Fibroblast of skin of right quadriceps (primary cell): ENCODE measurements at regions not wholly inside any gene's neighbourhood (a gene's known extent, or its start where the extent isn't known, plus 50 kb on each side); places are given as distances from the start of the nearest gene placed in this dataset.
"Not testable (repeated sequence)": the region's sequence is repeated elsewhere in the genome, so short reads cannot be mapped to it uniquely, and the experiment has no call there.

Experiments
- DNase-seq: peaks from one replicate; pipeline ENCODE4 v3.0.0-alpha.2; 2013

DNA sequence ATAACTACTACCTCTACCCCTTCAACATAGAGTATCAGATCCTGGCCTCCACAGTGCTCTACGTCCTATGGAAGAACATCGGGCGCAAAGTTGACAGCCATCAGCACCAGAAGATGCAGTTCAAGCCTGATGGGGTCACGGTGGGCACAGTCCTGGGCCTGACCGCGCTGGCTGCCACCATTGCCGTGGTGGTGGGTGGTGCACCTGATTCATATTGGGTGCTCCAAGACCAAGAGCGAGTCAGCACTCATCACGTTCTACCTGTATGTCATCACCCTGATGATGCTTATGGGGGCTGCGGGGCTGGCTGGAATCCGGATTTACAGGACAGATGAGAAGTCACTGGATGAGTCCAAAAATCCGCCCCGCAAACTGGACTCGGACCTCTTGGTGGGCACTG lies 846.4 kb downstream of the RPIA start:
- not testable (repeated sequence) for DNase-seq

DNA sequence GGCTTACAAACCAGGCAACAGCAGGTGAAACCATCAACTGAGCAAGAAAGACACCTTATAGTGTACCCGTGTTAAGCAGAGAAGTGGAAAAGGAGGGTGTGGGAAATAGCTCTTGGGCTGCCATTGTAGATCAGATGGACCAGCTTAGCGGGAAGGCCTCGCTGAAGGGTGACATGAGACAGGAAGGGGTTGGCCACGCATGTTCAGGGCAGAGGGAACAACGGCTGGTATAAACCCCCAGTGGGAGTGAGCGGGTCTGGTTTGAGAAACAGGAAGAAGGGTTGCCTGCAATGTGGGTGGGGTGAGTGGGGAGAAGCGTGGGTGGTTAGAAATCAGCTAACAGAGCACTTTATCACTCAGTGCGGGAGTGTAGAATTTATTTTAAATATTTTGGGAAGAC lies 852.6 kb downstream of the RPIA start:
- DNase-seq: not testable (repeated sequence)

DNA sequence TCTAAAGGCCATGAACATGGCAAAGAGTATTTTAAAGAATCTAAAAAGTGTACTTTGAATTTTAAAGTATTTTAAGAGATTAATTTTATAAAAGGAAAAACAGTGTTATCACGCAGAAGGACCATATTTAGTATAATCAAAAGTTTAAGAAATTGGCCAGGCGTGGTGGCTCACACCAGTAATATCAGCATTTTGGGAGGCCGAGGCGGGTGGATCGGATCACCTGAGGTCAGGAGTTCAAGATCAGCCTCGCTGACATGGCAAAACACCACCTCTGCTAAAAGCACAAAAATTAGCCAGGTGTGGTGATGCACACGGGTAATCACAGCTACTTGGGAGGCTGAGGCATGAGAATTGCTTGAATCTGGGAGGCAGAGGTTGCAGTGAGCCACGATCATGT lies 887.7 kb downstream of the RPIA start:
- DNase-seq: not testable (repeated sequence)

DNA sequence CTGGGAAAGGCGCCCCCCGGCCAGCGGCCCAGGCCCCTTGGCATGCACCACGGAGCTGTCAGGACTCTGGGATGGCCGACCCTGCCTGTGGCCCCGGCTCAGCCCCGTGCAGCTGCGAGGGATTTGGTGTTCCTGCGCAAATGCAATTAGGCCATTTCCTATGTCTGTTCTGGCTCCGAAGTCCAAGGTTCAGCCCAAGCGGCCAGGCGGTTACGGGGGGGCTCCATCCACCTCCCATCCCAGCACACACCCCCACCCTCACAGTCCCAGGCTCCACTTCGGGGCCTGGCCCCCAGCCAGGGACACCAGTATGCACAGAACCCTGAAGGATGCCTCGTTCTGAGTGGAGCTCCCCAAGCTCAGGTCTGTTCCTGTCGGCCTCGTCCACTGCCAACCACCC lies 891.3 kb downstream of the RPIA start:
- peak; percentile 7 for DNase-seq

DNA sequence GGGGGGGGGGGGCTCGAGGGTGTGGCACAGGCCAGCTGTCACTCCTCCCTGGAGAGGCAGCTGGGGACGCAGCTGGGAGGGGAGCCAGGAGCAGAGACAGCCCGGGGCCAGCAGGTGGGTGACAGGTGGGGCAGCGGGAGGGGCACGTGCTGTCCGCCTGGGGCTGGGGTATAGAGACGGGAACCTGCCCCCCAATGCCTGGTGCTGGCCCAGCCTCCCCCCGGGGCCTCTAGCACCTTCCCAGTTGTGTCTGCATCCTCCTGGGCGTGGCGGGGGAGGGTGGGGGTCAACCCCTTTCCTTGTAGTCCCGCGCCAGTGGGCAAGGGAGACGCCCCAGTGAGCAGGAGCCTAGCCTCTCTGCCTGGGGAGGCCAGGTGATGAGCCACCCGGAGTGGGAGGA lies 892.6 kb downstream of the RPIA start:
- not testable (repeated sequence) for DNase-seq

DNA sequence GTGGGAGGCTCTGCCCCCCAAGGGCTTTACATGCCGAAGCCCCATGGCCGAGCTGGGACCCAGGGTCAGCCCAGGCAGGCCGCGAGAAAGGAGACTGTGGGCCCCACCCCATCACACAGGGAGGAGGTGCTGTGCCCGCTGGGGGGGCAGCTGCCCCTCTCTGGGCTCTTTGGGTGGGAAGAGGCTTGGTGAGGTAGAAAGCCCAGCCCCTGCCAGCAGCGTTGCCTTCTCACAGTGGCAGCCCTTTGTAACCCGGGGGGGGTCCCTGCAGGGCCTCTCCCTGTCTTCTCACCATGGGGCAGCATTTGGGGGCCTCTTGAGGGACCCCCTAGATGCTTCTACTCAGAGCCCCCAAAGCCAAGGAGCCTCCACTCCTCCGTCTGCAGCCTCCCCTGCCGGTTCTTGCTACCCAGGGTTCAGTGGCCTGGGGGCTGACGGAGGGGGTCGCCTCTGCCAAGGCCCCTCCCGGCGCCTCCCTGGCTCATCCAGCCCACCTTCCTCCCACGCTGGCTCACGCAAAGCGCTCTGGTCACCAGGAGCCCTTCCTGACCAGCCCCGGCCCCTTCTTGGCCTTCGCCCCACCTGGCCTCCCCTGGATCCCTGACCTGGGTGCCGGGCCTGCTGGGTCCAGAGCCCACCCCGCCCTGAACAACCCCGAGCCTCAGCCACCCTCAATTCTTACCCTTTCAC lies 893.5 kb downstream of the RPIA start:
- DNase-seq: not testable (repeated sequence)

DNA sequence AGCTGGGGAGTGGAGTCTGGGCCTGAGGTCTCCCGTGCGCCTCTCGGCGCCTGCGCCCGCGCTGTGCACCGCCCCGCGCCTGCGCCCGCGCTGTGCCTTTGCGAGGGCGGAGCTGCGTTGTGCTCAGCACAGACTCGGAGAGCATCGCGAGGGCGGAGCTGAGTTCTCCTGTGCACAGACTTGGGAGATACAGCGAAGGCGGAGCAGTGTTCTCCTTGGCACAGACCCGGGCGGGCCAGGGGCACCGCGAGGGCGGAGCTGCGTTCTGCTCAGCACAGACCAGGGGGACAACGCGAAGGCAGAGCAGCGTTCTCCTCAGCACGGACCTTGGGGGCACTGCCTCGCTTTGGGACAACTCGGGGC lies 894.1 kb downstream of the RPIA start:
- DNase-seq: peak; percentile 67

DNA sequence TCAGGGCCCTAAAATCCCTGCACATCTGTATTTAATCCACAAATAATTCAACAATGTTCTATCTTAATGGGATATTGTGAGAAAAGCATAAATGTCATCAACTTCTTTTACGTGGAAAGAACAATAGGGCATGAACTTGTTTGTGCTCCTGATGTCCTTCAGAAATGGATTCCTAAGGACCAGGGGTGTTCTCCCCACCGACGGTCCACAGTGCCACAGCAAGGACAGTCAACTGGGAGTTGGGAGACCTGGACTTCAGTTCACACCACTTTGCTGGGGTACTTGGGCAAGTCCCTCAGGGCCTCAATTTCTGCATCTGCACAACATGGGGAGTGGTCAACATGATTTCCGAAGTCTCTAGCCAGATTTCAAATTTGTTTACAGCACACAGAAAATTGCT lies 908.4 kb downstream of the RPIA start:
- peak; percentile 11 for DNase-seq

DNA sequence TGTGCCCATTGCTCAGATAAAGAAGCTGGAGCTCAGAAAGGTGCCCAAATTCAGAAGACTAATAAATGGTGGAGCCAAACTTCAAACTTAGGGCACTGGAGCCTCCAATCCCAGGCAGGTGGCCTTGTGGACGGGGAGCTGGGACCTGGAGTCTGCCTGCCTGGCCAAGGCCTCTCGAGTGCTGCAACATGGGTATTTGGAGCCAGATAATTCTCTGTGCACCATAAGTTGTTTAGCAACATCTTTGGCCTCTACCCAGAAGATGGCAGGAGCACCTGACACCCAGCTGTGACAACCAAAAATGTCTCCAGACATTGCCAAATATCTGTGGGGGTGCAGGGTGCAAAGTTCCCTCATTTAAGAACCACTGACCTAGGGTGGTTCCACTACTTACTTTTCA lies 915.0 kb downstream of the RPIA start:
- not testable (repeated sequence) for DNase-seq

DNA sequence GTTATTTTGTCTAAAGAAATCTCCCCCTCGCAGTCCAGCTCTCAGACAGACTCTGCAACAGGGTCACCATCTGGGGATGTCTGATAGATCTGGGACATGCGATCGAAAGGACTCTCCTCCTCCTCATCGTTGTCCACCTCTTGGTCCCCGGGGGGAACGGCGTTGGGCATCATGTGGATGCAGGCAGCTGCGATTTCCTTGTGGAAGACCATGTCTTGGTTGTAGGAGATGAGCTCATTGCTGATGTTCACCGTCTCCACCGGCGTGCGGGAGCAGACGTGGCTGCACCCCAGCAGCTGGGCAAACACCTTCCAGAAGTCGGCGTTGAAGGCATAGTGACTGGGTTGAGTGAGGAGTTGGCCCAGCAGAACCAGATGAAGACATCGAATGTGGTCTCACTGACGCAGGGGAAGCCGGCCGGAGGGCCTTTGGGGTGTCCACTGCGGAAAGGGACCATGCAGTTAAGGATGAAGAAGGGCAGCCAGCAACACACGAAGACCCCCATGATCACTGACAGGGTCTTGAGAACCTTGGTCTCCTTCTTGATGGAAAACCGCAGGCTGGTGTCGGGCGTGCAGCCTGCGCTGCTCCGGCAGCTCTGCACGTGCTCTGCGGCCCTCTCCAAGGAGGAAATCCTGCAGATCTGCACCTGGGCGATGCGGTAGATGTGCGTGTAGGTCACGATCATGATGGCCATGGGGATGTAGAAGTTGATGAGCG lies 918.9 kb downstream of the RPIA start:
- not testable (repeated sequence) for DNase-seq

DNA sequence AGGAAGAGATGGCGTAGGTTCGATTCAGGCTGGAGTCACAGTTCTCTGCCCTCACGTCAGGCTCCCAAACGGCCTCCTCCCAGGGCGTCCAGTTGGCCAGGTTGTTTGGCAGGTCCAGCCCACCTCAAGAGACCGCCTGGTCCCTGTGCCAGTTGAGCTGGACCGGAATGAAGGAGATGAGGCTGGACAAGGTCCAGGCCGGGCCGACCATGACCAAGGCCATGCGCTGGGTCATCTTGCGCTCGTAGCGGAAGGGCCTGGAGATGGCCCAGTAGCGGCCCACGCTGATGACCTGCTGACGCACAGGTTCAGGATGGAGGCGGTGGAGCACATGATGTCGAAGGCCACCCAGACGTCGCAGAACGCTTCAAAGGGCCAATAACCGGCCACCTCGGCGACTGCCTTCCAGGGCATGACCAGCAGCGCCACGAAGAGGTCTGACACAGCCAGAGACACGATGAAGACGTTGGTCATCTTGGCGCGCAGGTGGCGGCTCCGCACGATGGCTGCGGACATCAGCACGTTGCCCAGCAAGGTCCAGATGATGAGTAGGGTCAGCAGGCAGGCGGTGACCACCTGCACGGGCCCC lies 919.5 kb downstream of the RPIA start:
- DNase-seq: not testable (repeated sequence)

DNA sequence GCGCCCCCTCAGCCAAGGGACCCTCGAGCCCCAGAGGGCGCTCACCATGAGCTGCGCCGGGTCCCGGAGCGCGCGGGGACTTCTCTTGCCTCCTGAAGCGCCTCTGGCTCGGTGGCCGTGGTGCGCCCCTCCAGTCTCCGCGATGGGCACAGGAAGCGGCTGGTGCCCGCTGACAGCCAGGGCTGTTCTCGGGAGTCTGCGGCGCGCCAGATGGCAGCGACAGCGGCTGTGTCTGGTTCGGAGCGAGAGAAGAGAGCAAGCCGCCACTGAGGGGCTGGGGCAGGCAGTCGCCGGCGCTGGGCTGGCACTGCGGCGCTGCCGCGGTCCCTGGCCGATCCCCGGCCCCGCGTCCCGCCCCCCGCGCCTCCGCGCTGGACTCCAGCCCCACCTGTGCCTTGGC lies 920.2 kb downstream of the RPIA start:
- not testable (repeated sequence) for DNase-seq

DNA sequence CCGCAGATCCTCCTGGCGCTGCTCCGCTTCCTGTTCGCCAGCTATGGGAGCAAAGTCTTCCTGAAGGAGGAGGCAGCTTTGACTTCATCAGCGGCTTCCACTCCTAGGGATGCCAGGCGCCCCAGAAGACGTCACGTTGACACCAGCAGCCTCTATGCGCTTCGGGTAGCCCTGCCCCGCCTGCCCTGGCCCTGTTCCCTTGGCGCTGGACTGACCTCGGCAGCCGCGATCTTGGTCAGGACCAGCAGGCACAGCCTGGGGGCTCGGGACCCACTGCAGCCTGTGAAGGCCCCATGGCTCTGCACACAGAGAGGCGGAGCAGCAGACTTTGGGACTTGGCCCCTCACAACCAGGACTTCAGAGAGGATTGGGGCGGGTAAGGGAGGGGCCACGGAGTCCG lies 957.8 kb downstream of the RPIA start:
- DNase-seq: not testable (repeated sequence)

DNA sequence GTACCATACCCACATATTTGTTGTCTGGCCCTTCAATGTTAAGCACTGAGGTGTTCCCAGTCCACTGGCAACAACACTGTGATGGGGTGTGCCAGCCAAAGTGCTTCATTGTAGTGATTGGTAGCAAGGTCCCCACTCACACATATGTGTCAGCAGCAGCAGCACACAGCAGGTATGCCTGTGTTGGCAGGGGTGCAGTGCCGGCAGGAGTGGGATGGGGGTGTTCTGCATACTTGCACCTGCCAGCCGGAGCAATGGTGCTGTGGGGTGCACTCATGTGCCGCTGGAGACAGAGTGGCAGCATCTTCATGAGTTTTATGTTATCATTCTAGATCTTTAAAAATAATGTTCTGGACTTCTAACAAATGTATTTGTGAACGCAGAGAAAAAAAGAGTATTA lies 987.8 kb downstream of the RPIA start:
- DNase-seq: not testable (repeated sequence)
